ENCODE measurements at regions not wholly inside any gene's neighbourhood (a gene's known extent, or its start where the extent isn't known, plus 50 kb on each side); places are given as distances from the start of the nearest gene placed in this dataset.

GRCh38 chr15:26461847-26462608, 310.8 kb downstream of the GABRB3 start:
- TF ChIP-seq EZH2phosphoT487 (IDR thresholded peaks at IDR 0.05; ENCODE audit: borderline replicate concordance) (no peak), EZH2 (IDR thresholded peaks at IDR 0.05) (no peak), POLR2A (IDR thresholded peaks at IDR 0.05; ENCODE audit: borderline replicate concordance, extremely low read depth, insufficient read depth, insufficient read length) (no peak), CTCF (IDR thresholded peaks at IDR 0.05 in 2 of 3, conservative IDR thresholded peaks at IDR 0.05 in 1 of 3; ENCODE audit: borderline replicate concordance in 1 of 3, insufficient read depth in 1 of 3, low read depth in 2 of 3, low read length in 2 of 3) (no peak), RAD21 (IDR thresholded peaks at IDR 0.05; ENCODE audit: low read depth) (no peak), POLR2AphosphoS5 (IDR thresholded peaks at IDR 0.05; ENCODE audit: low read depth, low read length) (no peak), ZNF274 (IDR thresholded peaks at IDR 0.05; ENCODE audit: low read depth, low read length) (no peak), ZBTB33 (IDR thresholded peaks at IDR 0.05; ENCODE audit: extremely low read depth, insufficient replicate concordance, low read length) (no peak), ATF3 (IDR thresholded peaks at IDR 0.05) (no peak), MAX (IDR thresholded peaks at IDR 0.05) (no peak), JUND (IDR thresholded peaks at IDR 0.05) (no peak)
